ENCODE measurements at regions not wholly inside any gene's neighbourhood (a gene's known extent, or its start where the extent isn't known, plus 50 kb on each side); places are given as distances from the start of the nearest gene placed in this dataset.

DNA sequence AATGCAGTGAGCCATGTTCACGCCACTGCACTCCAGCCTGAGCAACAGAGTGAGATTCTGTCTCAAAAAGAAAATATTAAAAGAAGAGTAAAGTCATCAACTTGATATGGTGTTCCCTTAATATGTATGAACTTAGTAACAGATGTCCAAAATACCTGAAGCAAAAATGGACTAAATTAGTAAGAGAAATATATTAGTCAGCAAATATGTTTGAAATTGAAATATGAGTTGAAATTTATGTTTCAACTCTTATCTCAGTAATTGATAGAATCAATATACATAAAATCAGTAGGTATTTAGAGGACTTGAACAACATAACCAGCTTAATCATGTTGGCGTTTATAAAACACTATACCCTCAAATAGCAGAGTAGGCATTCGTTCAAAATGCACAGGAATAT is 668.5 kb downstream of the ISL1 start:
- TF ChIP-seq, protein P1, sequence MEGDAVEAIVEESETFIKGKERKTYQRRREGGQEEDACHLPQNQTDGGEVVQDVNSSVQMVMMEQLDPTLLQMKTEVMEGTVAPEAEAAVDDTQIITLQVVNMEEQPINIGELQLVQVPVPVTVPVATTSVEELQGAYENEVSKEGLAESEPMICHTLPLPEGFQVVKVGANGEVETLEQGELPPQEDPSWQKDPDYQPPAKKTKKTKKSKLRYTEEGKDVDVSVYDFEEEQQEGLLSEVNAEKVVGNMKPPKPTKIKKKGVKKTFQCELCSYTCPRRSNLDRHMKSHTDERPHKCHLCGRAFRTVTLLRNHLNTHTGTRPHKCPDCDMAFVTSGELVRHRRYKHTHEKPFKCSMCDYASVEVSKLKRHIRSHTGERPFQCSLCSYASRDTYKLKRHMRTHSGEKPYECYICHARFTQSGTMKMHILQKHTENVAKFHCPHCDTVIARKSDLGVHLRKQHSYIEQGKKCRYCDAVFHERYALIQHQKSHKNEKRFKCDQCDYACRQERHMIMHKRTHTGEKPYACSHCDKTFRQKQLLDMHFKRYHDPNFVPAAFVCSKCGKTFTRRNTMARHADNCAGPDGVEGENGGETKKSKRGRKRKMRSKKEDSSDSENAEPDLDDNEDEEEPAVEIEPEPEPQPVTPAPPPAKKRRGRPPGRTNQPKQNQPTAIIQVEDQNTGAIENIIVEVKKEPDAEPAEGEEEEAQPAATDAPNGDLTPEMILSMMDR (IDR thresholded peaks at IDR 0.05) = no peak
- TF ChIP-seq POLR2A (IDR thresholded peaks at IDR 0.05) = no peak
